ENCODE measurements at regions not wholly inside any gene's neighbourhood (a gene's known extent, or its start where the extent isn't known, plus 50 kb on each side); places are given as distances from the start of the nearest gene placed in this dataset.

GRCh38 chr2:48026865-48027264 is 120.6 kb upstream of the FBXO11 start:
- Histone ChIP-seq H3K9me3 (no peaks in the 10 kb centered on the region), H3K4me1 (no peaks in the 10 kb centered on the region), H3K9ac (ENCODE audit: low read depth in 2 of 2, low read length in 2 of 2) (no peak overlapping the region), H3K27me3 (no peaks in the 10 kb centered on the region), H3K36me3 (no peaks in the 10 kb centered on the region), H3K27ac (no peak overlapping the region), H3K4me3 (no peak overlapping the region)
- TF ChIP-seq, protein P1, sequence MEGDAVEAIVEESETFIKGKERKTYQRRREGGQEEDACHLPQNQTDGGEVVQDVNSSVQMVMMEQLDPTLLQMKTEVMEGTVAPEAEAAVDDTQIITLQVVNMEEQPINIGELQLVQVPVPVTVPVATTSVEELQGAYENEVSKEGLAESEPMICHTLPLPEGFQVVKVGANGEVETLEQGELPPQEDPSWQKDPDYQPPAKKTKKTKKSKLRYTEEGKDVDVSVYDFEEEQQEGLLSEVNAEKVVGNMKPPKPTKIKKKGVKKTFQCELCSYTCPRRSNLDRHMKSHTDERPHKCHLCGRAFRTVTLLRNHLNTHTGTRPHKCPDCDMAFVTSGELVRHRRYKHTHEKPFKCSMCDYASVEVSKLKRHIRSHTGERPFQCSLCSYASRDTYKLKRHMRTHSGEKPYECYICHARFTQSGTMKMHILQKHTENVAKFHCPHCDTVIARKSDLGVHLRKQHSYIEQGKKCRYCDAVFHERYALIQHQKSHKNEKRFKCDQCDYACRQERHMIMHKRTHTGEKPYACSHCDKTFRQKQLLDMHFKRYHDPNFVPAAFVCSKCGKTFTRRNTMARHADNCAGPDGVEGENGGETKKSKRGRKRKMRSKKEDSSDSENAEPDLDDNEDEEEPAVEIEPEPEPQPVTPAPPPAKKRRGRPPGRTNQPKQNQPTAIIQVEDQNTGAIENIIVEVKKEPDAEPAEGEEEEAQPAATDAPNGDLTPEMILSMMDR (IDR thresholded peaks at IDR 0.05) = no peak
- DNase-seq = no peak
- intact Hi-C loops (cut with DNase I) = no loop called here

GRCh38 chr2:48032765-48033164 is 126.5 kb upstream of the FBXO11 start:
- no peaks in the 10 kb centered on the region for H3K27me3 ChIP-seq
- H3K36me3 ChIP-seq = no peaks in the 10 kb centered on the region
- no peaks in the 10 kb centered on the region for H3K9me3 ChIP-seq
- H3K27ac ChIP-seq = no peak overlapping the region
- intact Hi-C loops (cut with DNase I) = no loop called here
- no peak overlapping the region for H3K9ac ChIP-seq (ENCODE audit: low read depth in 2 of 2, low read length in 2 of 2)
- no peak for DNase-seq
- H3K4me1 ChIP-seq = no peaks in the 10 kb centered on the region
- H3K4me3 ChIP-seq = no peak overlapping the region
- TF ChIP-seq, protein P1 (IDR thresholded peaks at IDR 0.05) = no peak

GRCh38 chr2:48034295-48034694 is 128.0 kb upstream of the FBXO11 start:
- H3K9me3 ChIP-seq = no peaks in the 10 kb centered on the region
- H3K36me3 ChIP-seq = no peaks in the 10 kb centered on the region
- DNase-seq = no peak
- no peak overlapping the region for H3K9ac ChIP-seq (ENCODE audit: low read depth in 2 of 2, low read length in 2 of 2)
- H3K27me3 ChIP-seq = no peaks in the 10 kb centered on the region
- H3K4me3 ChIP-seq = no peak overlapping the region
- intact Hi-C loops (cut with DNase I) = no loop called here
- TF ChIP-seq, protein P1 (IDR thresholded peaks at IDR 0.05) = no peak
- H3K27ac ChIP-seq = no peak overlapping the region
- H3K4me1 ChIP-seq = no peaks in the 10 kb centered on the region

DNA sequence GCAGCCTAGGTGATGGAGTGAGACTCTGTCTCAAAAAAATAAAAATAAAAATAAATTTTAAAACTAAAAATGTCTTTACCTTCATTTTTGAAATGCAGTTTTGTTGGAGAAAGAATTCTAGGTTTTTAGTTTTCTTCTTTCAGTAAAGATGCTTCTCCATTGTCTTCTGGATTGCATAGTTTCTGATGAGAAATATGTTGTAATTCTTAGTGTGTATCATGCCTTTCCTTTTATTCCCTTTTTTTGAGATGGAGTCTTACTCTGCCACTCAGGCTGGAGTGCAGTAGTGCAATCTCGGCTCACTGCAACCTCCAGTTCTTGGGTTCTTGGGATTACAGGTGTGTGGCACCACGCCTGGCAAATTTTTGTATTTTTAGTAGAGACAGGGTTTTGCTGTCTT is 130.0 kb upstream of the FBXO11 start:
- H3K9me3 ChIP-seq = no peaks in the 10 kb centered on the region
- intact Hi-C loops (cut with DNase I) = no loop called here
- no peak overlapping the region for H3K4me3 ChIP-seq
- no peak for DNase-seq
- no peaks in the 10 kb centered on the region for H3K27me3 ChIP-seq
- H3K9ac ChIP-seq (ENCODE audit: low read depth in 2 of 2, low read length in 2 of 2) = no peak overlapping the region
- TF ChIP-seq, protein P1 (IDR thresholded peaks at IDR 0.05) = no peak
- H3K27ac ChIP-seq = no peak overlapping the region
- H3K4me1 ChIP-seq = no peaks in the 10 kb centered on the region
- no peaks in the 10 kb centered on the region for H3K36me3 ChIP-seq

DNA sequence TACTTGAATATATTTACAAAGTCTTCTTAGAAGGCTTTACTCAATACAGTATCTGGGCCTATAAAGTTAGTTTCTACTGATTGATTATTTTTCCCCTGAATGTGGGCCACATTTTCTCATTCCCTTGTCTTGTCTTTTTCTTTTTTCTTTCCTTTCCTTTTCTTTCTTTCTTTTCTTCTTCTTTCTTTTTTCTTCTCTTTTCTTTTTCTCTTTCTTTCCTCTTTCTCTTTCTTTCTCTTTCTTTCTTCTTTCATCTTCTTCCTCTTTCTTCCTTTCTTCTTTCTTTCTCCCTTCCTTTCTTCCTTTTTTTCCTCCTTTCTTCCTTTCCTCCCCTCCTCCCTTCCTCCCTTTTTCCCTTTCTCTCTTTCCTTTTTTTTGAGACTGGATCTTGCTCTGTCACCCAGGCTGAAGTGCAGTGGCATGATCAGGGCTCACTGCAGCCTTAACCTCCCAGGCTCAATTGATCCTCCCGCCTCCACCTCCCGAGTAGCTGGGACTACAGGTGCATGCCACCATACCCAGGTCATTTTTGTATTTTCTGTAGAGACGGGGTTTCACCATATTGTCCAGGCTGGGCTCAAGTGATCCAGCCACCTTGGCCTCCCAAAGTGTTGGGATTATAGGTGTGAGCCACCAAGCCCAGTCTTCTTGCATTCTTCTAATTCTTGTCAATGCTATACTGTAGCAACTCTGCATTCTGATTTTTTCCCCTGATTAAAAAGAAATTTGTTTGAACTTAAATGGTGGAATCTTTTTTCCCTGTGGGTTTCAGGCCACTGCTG is 133.1 kb upstream of the FBXO11 start:
- intact Hi-C loops (cut with DNase I) = no loop called here
- H3K9ac ChIP-seq (ENCODE audit: low read depth in 2 of 2, low read length in 2 of 2) = no peak overlapping the region
- H3K36me3 ChIP-seq = no peaks in the 10 kb centered on the region
- TF ChIP-seq, protein P1 (IDR thresholded peaks at IDR 0.05) = no peak
- H3K27ac ChIP-seq = no peak overlapping the region
- H3K27me3 ChIP-seq = no peaks in the 10 kb centered on the region
- no peaks in the 10 kb centered on the region for H3K4me1 ChIP-seq
- no peaks in the 10 kb centered on the region for H3K9me3 ChIP-seq
- no peak for DNase-seq
- H3K4me3 ChIP-seq = no peak overlapping the region

Data from colonic mucosa (tissue), 4 donors.